Activated CD4-positive, alpha-beta memory T cell treated with anti-CD3 and anti-CD28 coated beads, Interleukin-2, amount 10 ng/mL, durations not matched to agents 7 days and 5 days (primary cell): ENCODE measurements at regions not wholly inside any gene's neighbourhood (a gene's known extent, or its start where the extent isn't known, plus 50 kb on each side); places are given as distances from the start of the nearest gene placed in this dataset.

Experiments used
- CTCF ChIA-PET: fragments of 350-600 bp; sonication (Branson Sonifier 250); formaldehyde crosslinking; loops from one replicate; lab custom pipeline; 2021; ENCODE audit warnings: antibody characterized with exemption, inconsistent platforms; lab: Charles Lee
- POLR2A ChIA-PET: fragments of 350-600 bp; sonication (Branson Sonifier 250); formaldehyde crosslinking; loops from one replicate; lab custom pipeline; 2021; ENCODE audit warnings: antibody characterized with exemption; lab: Charles Lee
- DNase-seq: peaks from one replicate; pipeline ENCODE4 v3.0.0-alpha.2; 2020
- H3K27ac Mint-ChIP-seq: one replicate; pipeline ENCODE4 v1.8.0; 2021; ENCODE audit warnings: mild to moderate bottlenecking, mixed read lengths
- H3K27me3 Mint-ChIP-seq: one replicate; pipeline ENCODE4 v1.8.0; 2021; ENCODE audit warnings: mixed read lengths
- H3K36me3 Mint-ChIP-seq: one replicate; pipeline ENCODE4 v1.8.0; 2021; ENCODE audit warnings: low read depth, mixed read lengths
- H3K4me1 Mint-ChIP-seq: one replicate; pipeline ENCODE4 v1.8.0; 2021; ENCODE audit warnings: mixed read lengths
- H3K4me3 Mint-ChIP-seq: one replicate; pipeline ENCODE4 v1.8.0; 2021; ENCODE audit warnings: mild to moderate bottlenecking, mixed read lengths
- H3K9me3 Mint-ChIP-seq: one replicate; pipeline ENCODE4 v1.8.0; 2021; ENCODE audit warnings: mixed read lengths

DNA sequence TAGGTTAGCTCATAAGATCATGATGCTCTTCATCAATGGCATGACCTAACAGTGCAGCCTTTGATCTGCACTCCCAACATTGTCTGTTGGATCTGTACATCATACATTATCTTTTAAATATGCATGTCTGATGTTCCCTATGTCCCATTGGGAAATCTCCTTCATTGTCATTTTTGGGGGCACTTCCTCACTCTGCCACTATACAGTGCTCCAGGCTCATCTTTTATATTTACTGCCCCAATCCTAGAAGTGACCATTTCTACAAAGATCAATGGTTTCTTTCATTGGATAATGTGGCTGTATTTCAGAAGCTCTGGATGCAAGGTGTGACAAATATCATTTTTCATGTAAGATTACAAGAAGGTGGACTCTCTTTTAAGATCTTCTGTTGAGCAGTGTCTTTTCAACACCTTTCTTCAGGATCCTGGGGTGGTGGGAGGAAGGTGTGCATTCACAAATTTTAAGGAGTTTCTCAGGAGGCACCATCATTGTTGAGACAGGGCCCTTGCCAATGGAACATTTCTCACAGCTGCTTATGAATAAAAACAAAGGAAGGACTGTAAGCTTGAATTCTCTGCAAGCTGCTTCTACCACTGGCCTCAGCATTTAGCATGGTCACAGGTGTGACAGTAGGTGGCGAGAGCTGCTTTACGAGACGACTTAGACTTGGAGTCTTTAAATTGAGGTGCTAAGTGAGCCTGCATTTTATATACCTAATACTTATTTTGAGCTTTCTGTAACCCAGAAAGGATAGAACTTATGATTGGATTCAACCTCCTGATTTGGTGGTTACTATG is 403.0 kb downstream of the LMO7 start:
- ChIA-PET CTCF (no interaction called here), POLR2A (no interaction called here)
- DNase-seq = no peak
- Mint-ChIP-seq H3K4me3 (no peak overlapping the region), H3K27me3 (no peaks in the 10 kb centered on the region), H3K27ac (no peak overlapping the region), H3K9me3 (no peaks in the 10 kb centered on the region), H3K4me1 (no peaks in the 10 kb centered on the region), H3K36me3 (no peaks in the 10 kb centered on the region)

DNA sequence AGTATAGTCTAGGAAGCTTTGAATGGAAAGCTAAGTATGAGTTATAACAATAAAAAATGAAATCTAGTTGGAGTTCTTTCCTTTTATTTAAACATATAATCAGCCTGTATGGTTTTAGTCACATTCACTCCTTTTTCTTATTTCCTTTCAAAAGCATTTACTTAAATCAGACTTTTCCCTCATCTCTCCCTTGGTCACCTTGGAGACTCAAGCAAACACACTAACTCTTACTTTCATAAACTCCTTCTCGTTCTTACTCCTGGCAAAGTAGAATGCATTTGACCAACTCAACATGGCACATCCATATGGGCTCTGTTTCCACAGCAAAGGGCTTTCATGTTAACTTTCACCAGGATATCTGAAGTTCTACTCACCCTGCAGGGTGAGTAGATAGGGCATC is 400.0 kb downstream of the LMO7 start:
- H3K27me3 Mint-ChIP-seq = no peaks in the 10 kb centered on the region
- no peaks in the 10 kb centered on the region for H3K4me1 Mint-ChIP-seq
- H3K36me3 Mint-ChIP-seq = no peaks in the 10 kb centered on the region
- CTCF ChIA-PET = no interaction called here
- POLR2A ChIA-PET = no interaction called here
- H3K9me3 Mint-ChIP-seq = no peaks in the 10 kb centered on the region
- H3K27ac Mint-ChIP-seq = no peak overlapping the region
- no peak overlapping the region for H3K4me3 Mint-ChIP-seq
- DNase-seq = no peak

DNA sequence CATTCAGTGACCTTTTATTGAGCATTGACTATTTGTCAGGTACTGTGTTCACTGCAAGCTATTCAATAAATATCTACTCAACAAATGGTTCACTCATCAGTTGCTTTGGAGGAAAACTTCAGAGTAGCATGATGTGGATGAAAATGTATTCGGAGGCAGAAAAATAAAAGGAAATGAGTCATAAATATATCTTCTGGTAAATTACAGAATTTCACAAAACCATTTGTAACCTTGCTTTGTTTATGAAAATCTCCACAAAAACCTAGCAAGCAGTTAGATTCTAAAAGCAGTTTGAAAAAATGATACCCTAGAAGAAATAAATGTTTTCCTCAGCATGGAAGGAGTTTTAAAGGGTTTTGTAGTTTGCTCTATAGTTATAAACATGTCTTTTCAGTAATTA is 399.6 kb downstream of the LMO7 start:
- Mint-ChIP-seq H3K4me1 (no peaks in the 10 kb centered on the region), H3K27me3 (no peaks in the 10 kb centered on the region), H3K4me3 (no peak overlapping the region), H3K27ac (no peak overlapping the region), H3K36me3 (no peaks in the 10 kb centered on the region), H3K9me3 (no peaks in the 10 kb centered on the region)
- ChIA-PET POLR2A (no interaction called here), CTCF (no interaction called here)
- DNase-seq = no peak

DNA sequence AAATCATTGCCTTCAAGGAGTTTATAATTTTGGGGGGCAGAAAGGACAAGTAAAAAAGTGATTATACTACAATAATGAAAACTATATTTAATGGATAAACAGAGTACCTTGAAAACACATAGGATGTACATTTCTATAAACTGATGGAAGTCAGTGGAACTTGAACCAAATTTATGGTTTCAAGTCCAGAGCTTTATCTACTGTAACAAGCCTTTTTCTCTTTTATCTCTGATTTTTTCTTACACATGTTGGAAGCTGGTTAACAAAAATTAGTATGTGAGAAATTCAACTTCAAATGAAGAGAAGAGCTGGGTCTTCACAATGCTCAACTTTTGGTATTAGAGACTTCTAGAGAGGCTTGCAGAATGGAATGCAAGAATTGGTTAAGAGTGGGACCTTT is 393.6 kb downstream of the LMO7 start:
- CTCF ChIA-PET = no interaction called here
- H3K27ac Mint-ChIP-seq = no peak overlapping the region
- H3K36me3 Mint-ChIP-seq = no peaks in the 10 kb centered on the region
- H3K9me3 Mint-ChIP-seq = no peaks in the 10 kb centered on the region
- peaks cover 1% of the 10 kb centered on the region for H3K27me3 Mint-ChIP-seq
- no peaks in the 10 kb centered on the region for H3K4me1 Mint-ChIP-seq
- no peak for DNase-seq
- POLR2A ChIA-PET = no interaction called here
- no peak overlapping the region for H3K4me3 Mint-ChIP-seq

DNA sequence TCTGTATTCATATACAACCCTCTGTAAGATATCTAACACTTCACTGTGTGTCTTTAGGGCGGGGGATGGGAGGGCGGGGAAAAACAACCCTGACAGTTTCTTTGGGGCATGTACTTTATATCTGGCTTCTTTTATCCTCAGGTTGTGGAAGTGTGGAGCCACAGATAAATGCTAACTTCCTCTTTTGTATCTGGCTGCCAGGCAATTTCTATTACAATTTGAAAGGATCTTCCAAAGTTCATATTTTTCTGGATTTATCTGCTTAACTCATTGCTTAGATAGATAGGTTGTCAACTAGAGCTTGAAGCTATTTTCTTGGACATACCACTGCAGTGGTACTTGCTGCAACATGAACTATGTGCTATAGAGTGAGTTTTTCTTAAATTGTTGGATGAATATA is 393.0 kb downstream of the LMO7 start:
- no peaks in the 10 kb centered on the region for H3K4me1 Mint-ChIP-seq
- peaks cover 1% of the 10 kb centered on the region for H3K27me3 Mint-ChIP-seq
- POLR2A ChIA-PET = no interaction called here
- H3K4me3 Mint-ChIP-seq = no peak overlapping the region
- CTCF ChIA-PET = no interaction called here
- H3K36me3 Mint-ChIP-seq = no peaks in the 10 kb centered on the region
- no peaks in the 10 kb centered on the region for H3K9me3 Mint-ChIP-seq
- DNase-seq = no peak
- no peak overlapping the region for H3K27ac Mint-ChIP-seq

DNA sequence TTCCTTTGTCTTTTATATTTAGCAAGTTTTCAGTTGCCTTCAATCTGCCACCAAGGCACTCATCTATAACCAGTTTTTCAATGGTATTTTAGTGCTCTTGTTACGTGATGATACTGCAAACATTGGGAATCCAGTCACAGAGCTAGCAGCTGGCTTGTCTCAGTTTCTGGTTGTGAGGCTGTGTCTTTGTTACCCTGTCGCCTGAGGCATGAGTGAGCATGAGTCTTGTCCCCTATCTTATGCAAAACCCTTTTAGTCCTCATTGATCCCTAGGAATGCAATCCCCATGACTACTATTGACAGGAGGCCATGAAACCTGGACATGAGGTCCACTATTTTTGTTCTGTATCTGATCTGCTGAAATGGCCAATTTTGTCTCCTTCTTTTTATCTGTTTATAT is 391.0 kb downstream of the LMO7 start:
- Mint-ChIP-seq H3K36me3 (no peaks in the 10 kb centered on the region), H3K4me1 (no peaks in the 10 kb centered on the region), H3K9me3 (no peaks in the 10 kb centered on the region), H3K27ac (no peak overlapping the region), H3K27me3 (peaks cover 1% of the 10 kb centered on the region), H3K4me3 (no peak overlapping the region)
- ChIA-PET CTCF (no interaction called here), POLR2A (no interaction called here)
- DNase-seq = no peak

DNA sequence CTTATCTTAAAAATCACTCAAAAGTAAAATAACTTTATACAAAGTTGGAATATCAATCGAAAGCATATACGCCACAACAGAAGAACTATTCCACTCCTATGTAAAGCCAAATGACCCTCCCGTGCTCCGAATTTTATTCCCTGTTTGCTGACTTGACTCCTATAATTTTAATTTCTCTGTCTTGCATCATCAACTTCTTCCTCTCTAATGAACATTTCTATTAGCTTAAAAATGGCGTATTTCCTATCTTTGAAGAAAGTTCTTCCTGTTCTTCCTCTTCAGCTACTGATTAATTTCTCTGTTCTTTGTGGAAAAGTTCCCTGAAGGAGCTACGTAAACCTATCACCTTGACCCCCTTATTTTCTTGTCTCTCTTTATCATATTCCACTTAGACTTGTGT is 389.3 kb downstream of the LMO7 start:
- Mint-ChIP-seq H3K9me3 (no peaks in the 10 kb centered on the region), H3K4me1 (no peaks in the 10 kb centered on the region), H3K36me3 (no peaks in the 10 kb centered on the region), H3K27me3 (peaks cover 1% of the 10 kb centered on the region), H3K27ac (no peak overlapping the region), H3K4me3 (no peak overlapping the region)
- no peak for DNase-seq
- CTCF ChIA-PET = no interaction called here
- POLR2A ChIA-PET = no interaction called here

DNA sequence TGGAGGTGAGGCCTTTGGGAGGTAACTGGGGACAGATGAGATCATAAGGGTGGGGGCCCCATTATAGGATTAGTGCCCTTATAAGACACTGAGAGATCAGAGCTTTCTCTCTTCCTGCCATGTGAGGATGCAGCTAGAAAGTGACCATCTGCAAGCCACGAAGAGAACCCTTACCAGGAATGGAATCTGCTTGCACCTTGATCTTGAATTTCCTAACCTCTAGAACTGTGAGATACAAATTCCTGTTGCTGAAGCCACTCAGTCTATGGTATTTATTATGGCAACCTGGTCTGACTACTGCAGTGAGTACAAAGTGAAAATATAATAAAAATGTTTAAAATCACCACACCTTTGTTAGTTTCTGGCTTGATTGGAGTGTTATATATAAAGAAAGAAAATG is 388.0 kb downstream of the LMO7 start:
- DNase-seq = no peak
- H3K4me1 Mint-ChIP-seq = no peaks in the 10 kb centered on the region
- H3K4me3 Mint-ChIP-seq = no peak overlapping the region
- POLR2A ChIA-PET = no interaction called here
- CTCF ChIA-PET = interaction anchor here (0.9 kb wide), 1 partner anchor 147 kb away, joined by 3 read pairs; no protein-coding TSS in a partner anchor
- peaks cover 1% of the 10 kb centered on the region for H3K27me3 Mint-ChIP-seq
- H3K36me3 Mint-ChIP-seq = no peaks in the 10 kb centered on the region
- no peaks in the 10 kb centered on the region for H3K9me3 Mint-ChIP-seq
- H3K27ac Mint-ChIP-seq = no peak overlapping the region

DNA sequence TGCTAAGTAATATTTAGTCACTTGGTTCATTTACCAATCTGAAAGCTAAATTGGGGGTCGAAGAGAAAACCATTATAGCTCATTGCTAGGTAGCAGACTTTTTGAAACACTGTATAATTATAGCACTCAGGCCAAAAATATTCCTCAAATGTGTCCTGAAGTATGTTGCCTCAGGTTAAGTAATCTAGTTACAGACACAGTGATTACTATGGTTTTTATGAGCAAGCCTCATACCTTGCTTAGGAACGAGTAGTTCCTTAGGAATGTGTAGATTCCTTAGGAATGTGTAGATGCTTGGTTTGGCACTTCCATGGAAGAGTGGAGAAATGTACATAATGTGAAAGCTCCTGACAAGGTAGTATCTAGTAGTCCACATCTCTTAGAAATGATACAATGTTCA is 387.5 kb downstream of the LMO7 start:
- CTCF ChIA-PET = no interaction called here
- Mint-ChIP-seq H3K36me3 (no peaks in the 10 kb centered on the region), H3K9me3 (no peaks in the 10 kb centered on the region)

DNA sequence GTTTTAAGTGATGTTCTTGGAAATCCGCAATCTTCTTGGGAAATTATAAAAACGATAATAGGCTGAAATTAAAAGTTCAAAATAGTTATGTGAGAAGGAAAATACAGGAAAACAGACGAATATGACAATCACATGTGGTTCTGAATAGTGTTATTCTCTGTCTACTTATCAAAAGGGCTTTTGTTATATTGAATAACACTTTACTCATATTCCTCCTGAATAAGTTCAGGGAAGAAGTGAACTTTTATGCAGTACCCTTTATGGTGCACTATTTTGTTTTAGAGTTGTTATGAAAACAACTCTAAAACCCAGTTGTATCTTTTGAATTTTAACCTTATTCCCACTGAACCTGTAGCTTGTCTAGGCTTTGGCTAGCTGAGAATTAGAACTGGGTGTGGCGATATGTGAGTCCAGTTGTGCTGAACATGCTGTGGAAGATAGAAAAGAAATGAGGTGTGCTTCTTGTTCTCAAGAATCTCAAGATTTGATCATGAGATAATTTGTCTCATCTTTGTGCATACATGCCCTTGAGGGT is 384.4 kb downstream of the LMO7 start:
- H3K27me3 Mint-ChIP-seq = no peaks in the 10 kb centered on the region
- H3K9me3 Mint-ChIP-seq = no peaks in the 10 kb centered on the region
- no peak overlapping the region for H3K27ac Mint-ChIP-seq
- CTCF ChIA-PET = no interaction called here
- no peak overlapping the region for H3K4me3 Mint-ChIP-seq
- POLR2A ChIA-PET = no interaction called here
- H3K36me3 Mint-ChIP-seq = no peaks in the 10 kb centered on the region
- H3K4me1 Mint-ChIP-seq = no peaks in the 10 kb centered on the region
- no peak for DNase-seq

More for the DNA sequence above, 387.5 kb downstream of the LMO7 start:
- no peaks in the 10 kb centered on the region for H3K4me1 Mint-ChIP-seq
- H3K27me3 Mint-ChIP-seq = peaks cover 1% of the 10 kb centered on the region
- no peak overlapping the region for H3K27ac Mint-ChIP-seq
- no peak for DNase-seq
- no peak overlapping the region for H3K4me3 Mint-ChIP-seq
- POLR2A ChIA-PET = no interaction called here

DNA sequence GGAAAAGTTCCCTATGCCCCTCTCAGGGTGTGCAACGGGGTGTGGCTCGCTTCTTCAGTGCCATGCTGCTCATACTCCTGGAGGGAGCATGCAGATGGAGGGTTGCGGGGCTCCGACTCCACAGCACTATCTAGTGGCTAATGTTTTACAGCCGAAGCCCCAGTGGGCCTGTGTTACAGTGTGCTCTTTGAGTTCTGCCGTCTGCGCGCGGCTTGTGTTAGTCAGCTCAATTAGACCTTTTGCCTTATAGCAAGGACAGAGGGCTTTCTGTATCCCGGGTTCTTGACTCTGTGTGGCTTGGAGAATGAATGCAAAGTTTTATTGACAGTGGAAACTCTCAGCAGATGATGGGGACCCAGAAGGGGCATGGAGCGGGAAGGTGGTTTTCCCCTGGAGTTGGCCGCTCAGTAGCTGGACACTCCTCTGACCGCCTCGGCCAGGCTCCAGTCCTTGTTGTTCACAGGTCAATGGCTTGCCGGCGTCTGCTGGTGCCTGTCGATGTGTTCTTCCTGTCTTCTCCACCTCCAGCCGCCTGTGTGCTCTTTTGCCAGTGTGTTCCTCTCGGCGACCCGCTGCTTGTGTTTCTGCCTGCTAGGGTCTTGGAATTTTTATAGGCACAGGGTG is 383.4 kb downstream of the LMO7 start:
- Mint-ChIP-seq H3K4me1 (no peaks in the 10 kb centered on the region), H3K27me3 (no peaks in the 10 kb centered on the region), H3K4me3 (no peak overlapping the region), H3K36me3 (no peaks in the 10 kb centered on the region), H3K27ac (no peak overlapping the region), H3K9me3 (no peaks in the 10 kb centered on the region)
- no peak for DNase-seq
- POLR2A ChIA-PET = no interaction called here
- CTCF ChIA-PET = interaction anchor here (0.6 kb wide), 1 partner anchor 135 kb away, joined by 3 read pairs; no protein-coding TSS in a partner anchor

DNA sequence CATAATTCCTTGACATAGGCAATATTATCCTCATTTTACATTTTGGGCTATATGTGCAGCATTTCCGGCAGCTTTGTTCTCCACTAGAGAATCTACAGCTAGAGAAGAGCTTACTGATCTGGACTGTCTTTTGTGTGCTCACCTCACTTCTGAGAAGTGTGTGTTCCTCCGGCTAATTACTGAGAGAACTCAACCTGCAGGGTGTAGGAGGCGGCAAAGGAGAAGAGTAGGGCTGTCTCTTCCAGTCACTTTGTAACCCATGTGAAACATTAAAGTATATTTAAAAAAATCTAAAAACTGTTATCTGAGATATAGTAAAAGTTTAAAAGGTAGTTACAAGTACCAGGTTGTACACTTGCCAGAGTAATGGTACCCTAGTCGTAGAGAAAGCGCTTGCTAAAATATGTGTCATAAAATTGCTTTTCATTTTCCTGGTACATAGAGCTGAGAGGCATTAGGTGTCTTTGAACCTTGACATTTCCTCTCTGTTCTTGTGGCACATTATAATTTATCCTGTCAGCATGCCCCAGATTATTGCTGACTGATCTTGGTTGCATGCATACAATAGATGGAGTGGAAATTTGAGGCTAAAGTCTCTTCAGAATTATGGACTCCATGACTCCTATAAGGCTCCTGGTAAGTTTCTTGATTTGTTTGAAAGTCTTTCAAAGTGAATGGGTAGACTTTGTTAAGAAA is 381.9 kb downstream of the LMO7 start:
- Mint-ChIP-seq H3K9me3 (no peaks in the 10 kb centered on the region), H3K27me3 (no peaks in the 10 kb centered on the region), H3K27ac (no peak overlapping the region), H3K36me3 (no peaks in the 10 kb centered on the region), H3K4me3 (no peak overlapping the region), H3K4me1 (no peaks in the 10 kb centered on the region)
- no peak for DNase-seq
- ChIA-PET POLR2A (no interaction called here), CTCF (interaction anchor here (1.2 to 1.9 kb wide), 4 partner anchors 142 to 322 kb away, joined by 3 to 8 read pairs (median 4); no protein-coding TSS in a partner anchor)

DNA sequence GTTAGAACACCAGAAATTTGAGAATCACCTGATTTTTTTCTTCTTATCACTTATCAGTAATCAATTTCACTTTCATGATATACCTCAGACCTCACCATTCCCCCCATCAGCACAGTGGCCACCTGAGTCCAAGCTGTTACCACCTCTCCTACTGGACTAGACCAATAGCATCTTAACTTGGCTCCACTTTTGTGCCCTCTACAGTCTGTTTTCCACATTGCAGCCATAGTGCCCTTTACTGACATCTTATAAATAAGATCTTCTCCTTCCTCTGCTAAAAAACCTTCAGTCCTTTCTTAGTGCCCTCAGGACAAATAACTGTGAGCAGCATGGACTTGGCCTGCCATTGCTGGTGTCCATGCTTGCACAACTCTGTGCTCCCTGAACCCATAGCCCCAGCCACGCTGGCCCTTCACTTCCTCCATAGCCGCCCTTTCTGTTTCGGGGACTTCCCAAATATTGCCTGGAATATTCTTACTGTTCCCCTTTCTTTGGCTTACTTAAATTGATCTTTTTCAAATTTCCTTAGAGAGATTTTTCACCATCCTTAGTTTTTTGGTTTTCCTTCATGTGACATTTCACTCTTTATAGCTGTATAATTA is 380.8 kb downstream of the LMO7 start:
- peak; percentile 19 for DNase-seq

More for the DNA sequence above, 380.8 kb downstream of the LMO7 start:
- Mint-ChIP-seq H3K27me3 (no peaks in the 10 kb centered on the region), H3K27ac (no peak overlapping the region), H3K4me1 (no peaks in the 10 kb centered on the region), H3K4me3 (no peak overlapping the region), H3K36me3 (no peaks in the 10 kb centered on the region), H3K9me3 (no peaks in the 10 kb centered on the region)
- ChIA-PET CTCF (interaction anchor here (1.2 to 1.8 kb wide), 3 partner anchors 144 to 320 kb away, joined by 3 to 5 read pairs (median 4); no protein-coding TSS in a partner anchor), POLR2A (no interaction called here)
